Nephron (organoid): ENCODE measurements at regions not wholly inside any gene's neighbourhood (a gene's known extent, or its start where the extent isn't known, plus 50 kb on each side); places are given as distances from the start of the nearest gene placed in this dataset.

Experiments used
- H3K27ac Mint-ChIP-seq, 3 experiments: 2 replicates each; pipeline ENCODE4 v1.8.0; 2020; ENCODE audit warnings: mixed read lengths in 3 of 3, mild to moderate bottlenecking in 2 of 3, moderate library complexity in 1 of 3
- H3K27me3 Mint-ChIP-seq: 2 replicates; pipeline ENCODE4 v1.8.0; 2021; ENCODE audit warnings: low read depth, mild to moderate bottlenecking, moderate library complexity, mixed read lengths
- H3K36me3 Mint-ChIP-seq: 2 replicates; pipeline ENCODE4 v1.8.0; 2020; ENCODE audit warnings: low read depth, mixed read lengths
- H3K4me1 Mint-ChIP-seq: 2 replicates; pipeline ENCODE4 v1.8.0; 2020; ENCODE audit warnings: mixed read lengths
- H3K4me3 Mint-ChIP-seq, 3 experiments: 2 replicates each; pipeline ENCODE4 v1.8.0; 2020; ENCODE audit warnings: mild to moderate bottlenecking in 3 of 3, mixed read lengths in 3 of 3, moderate library complexity in 2 of 3
- H3K9me3 Mint-ChIP-seq: 2 replicates; pipeline ENCODE4 v1.8.0; 2020; ENCODE audit warnings: mixed read lengths
- TF ChIP-seq, protein P1 (sequence below), 3 experiments: fragments of 200-600 bp; sonication (generic); IDR thresholded peaks; one replicate each; pipeline ENCODE4 v1.5.0; 2021; ENCODE audit warnings: antibody characterized with exemption in 3 of 3; ENCODE audit not compliant: unreplicated experiment in 3 of 3

- Mint-ChIP-seq H3K36me3 (no peaks in the 10 kb centered on the region), H3K9me3 (no peaks in the 10 kb centered on the region), H3K27ac (no peak overlapping the region), H3K4me3 (no peak overlapping the region), H3K27me3 (peaks cover 99% of the 10 kb centered on the region), H3K4me1 (no peaks in the 10 kb centered on the region)
- TF ChIP-seq, protein P1, sequence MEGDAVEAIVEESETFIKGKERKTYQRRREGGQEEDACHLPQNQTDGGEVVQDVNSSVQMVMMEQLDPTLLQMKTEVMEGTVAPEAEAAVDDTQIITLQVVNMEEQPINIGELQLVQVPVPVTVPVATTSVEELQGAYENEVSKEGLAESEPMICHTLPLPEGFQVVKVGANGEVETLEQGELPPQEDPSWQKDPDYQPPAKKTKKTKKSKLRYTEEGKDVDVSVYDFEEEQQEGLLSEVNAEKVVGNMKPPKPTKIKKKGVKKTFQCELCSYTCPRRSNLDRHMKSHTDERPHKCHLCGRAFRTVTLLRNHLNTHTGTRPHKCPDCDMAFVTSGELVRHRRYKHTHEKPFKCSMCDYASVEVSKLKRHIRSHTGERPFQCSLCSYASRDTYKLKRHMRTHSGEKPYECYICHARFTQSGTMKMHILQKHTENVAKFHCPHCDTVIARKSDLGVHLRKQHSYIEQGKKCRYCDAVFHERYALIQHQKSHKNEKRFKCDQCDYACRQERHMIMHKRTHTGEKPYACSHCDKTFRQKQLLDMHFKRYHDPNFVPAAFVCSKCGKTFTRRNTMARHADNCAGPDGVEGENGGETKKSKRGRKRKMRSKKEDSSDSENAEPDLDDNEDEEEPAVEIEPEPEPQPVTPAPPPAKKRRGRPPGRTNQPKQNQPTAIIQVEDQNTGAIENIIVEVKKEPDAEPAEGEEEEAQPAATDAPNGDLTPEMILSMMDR (IDR thresholded peaks at IDR 0.05; ENCODE audit: unreplicated experiment in 3 of 3) = no peak
Measured at GRCh38 chr16:86189934-86190333, 291.0 kb downstream of the IRF8 start.

- H3K4me1 Mint-ChIP-seq = peaks cover 6% of the 10 kb centered on the region
- no peaks in the 10 kb centered on the region for H3K36me3 Mint-ChIP-seq
- peaks cover 100% of the 10 kb centered on the region for H3K27me3 Mint-ChIP-seq
- H3K4me3 Mint-ChIP-seq = no peak overlapping the region
- H3K27ac Mint-ChIP-seq = no peak overlapping the region
- H3K9me3 Mint-ChIP-seq = no peaks in the 10 kb centered on the region
- TF ChIP-seq, protein P1 (IDR thresholded peaks at IDR 0.05; ENCODE audit: unreplicated experiment in 3 of 3) = no peak
Measured at GRCh38 chr16:86191663-86192062, 292.7 kb downstream of the IRF8 start.

DNA sequence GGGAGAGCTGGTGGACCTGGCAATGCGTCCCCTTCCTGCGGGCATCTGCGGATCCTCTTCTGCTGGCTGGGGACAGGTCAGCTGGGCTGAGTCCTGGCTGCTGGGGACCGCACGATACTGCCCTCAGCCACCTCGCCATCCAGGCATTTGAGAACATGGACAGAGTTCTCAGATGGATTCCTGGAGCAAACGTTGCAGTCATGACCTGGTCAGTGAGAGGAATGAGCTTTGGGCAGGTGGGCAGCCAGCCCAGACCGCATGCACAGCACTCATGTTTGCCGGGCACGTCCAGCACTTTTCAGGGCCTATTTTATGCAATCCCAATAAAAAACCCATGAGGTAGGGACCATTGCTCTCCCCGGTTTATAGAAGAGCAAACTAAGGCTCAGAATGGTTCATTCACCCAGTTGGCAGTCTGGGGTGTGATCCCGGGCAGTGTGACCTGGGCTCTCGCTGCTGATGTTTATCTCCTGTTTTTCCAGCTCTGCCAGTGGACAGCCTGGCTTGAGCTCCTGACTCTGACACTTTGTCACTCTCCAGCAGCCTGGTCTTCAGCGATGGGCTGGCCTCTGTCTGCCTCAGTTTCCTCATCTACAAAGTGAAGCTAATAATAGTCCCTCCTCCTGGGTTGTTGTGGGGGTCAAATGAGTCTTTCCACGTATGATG lies 294.7 kb downstream of the IRF8 start:
- H3K4me3 Mint-ChIP-seq = no peak overlapping the region
- peaks cover 7% of the 10 kb centered on the region for H3K4me1 Mint-ChIP-seq
- H3K36me3 Mint-ChIP-seq = no peaks in the 10 kb centered on the region
- H3K9me3 Mint-ChIP-seq = no peaks in the 10 kb centered on the region
- no peak overlapping the region for H3K27ac Mint-ChIP-seq
- TF ChIP-seq, protein P1 (IDR thresholded peaks at IDR 0.05; ENCODE audit: unreplicated experiment in 3 of 3) = no peak
- H3K27me3 Mint-ChIP-seq = peaks cover 100% of the 10 kb centered on the region

- TF ChIP-seq, protein P1 (IDR thresholded peaks at IDR 0.05; ENCODE audit: unreplicated experiment in 3 of 3) = no peak
- peaks cover 100% of the 10 kb centered on the region for H3K27me3 Mint-ChIP-seq
- H3K4me3 Mint-ChIP-seq = peak overlapping the region in 1 of 3 experiments; percentile 5
- peaks cover 4% of the 10 kb centered on the region for H3K9me3 Mint-ChIP-seq
- H3K27ac Mint-ChIP-seq = peak overlapping the region in 1 of 3 experiments; percentile 43
- peaks cover 21% of the 10 kb centered on the region for H3K4me1 Mint-ChIP-seq
- H3K36me3 Mint-ChIP-seq = no peaks in the 10 kb centered on the region
Measured at GRCh38 chr16:86195863-86196630, 297.1 kb downstream of the IRF8 start.

DNA sequence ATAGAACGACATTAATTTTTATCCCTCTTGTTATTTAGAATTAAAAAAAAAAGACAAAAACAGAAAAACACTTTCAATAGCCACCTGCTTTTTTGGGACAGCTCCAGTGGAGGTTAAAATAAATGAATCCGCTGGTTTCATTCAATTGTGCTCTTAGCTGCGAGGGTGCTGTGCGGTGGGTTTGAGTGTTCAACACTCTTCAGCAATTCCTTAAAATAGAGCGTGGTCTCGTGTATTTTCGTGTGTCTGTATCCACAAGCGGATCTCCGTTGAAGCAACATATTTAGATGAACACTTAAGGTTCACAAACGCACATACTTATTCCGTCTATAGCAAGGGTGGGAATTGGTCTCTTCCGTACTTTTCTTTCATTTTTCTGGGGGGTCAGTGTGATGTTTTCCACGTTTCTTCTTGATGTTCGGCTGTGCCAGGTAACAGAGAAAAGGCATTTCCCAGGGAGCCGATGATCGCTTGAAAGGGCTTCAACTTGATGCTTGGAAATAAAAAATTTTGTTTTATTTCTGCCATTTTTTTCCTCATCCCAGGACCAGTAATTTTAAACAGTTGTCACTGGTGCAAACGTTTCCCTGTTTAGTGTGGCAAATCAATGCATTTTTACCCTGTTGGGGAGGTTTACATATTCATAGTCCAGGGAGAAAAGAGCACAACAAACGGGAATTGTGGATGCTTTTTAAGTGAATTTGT lies 297.9 kb downstream of the IRF8 start:
- Mint-ChIP-seq H3K4me3 (no peak overlapping the region), H3K4me1 (peaks cover 21% of the 10 kb centered on the region), H3K9me3 (peaks cover 4% of the 10 kb centered on the region), H3K27ac (no peak overlapping the region), H3K27me3 (peaks cover 100% of the 10 kb centered on the region), H3K36me3 (no peaks in the 10 kb centered on the region)
- TF ChIP-seq, protein P1 (IDR thresholded peaks at IDR 0.05; ENCODE audit: unreplicated experiment in 3 of 3) = no peak
